ENCODE measurements at regions not wholly inside any gene's neighbourhood (a gene's known extent, or its start where the extent isn't known, plus 50 kb on each side); places are given as distances from the start of the nearest gene placed in this dataset.

- no peaks in the 10 kb centered on the region for H3K4me1 ChIP-seq
- H3K36me3 ChIP-seq: no peaks in the 10 kb centered on the region
- H3K27me3 ChIP-seq: no peaks in the 10 kb centered on the region
- H3K4me3 ChIP-seq: no peak overlapping the region
- WGBS, 4 donors: 80 to 95% (median 91%) methylated on average over 4 of the region's 4 CpGs
- no peaks in the 10 kb centered on the region for H3K9me3 ChIP-seq
- ATAC-seq (no peak), DNase-seq (no peak)
- TF ChIP-seq, protein P1, sequence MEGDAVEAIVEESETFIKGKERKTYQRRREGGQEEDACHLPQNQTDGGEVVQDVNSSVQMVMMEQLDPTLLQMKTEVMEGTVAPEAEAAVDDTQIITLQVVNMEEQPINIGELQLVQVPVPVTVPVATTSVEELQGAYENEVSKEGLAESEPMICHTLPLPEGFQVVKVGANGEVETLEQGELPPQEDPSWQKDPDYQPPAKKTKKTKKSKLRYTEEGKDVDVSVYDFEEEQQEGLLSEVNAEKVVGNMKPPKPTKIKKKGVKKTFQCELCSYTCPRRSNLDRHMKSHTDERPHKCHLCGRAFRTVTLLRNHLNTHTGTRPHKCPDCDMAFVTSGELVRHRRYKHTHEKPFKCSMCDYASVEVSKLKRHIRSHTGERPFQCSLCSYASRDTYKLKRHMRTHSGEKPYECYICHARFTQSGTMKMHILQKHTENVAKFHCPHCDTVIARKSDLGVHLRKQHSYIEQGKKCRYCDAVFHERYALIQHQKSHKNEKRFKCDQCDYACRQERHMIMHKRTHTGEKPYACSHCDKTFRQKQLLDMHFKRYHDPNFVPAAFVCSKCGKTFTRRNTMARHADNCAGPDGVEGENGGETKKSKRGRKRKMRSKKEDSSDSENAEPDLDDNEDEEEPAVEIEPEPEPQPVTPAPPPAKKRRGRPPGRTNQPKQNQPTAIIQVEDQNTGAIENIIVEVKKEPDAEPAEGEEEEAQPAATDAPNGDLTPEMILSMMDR (IDR thresholded peaks at IDR 0.05): no peak
- TF ChIP-seq POLR2A (IDR thresholded peaks at IDR 0.05): no peak
- no peak overlapping the region for H3K27ac ChIP-seq
- intact Hi-C loops (cut with DNase I): no loop called here
Measured at GRCh38 chr4:28351826-28352225, 1491.2 kb downstream of the STIM2 start.

DNA sequence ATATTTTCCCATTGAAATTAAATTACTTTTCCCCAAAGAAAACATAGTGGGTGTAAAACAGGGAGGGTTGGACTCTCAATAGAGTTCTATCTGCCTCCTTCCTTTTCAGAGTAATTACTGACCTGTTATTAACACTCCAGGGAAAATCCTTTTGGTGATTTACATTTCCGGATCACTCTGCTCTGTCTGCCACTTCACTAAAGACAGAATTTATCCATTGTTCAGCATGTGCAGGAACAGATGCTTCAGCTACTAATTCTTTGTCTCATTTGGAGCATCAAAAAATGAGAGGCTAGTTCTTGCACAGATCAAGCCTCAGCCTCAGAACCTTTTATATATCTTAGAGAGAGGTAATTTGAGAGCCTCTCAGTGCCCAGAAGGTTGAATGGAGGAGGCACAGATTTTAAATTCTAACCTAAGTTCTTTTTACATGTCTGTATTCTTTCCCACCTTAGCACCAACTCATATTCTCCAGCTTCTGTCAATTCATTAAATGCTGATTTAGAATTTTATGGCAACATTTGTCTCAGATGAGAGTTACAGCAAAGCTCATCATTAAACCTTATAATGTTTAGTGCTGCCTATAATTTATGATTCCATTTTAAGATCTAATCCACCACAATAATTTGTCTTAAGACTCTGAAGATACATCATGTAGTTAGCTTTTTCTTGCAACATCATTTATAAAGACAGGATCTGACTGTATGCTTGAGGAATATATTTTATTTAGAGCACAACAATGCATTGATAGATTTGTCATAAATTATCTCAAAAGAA lies 1494.4 kb downstream of the STIM2 start:
- H3K9me3 ChIP-seq: no peaks in the 10 kb centered on the region
- WGBS, 4 donors: 39 to 58% (median 49%) methylated on average over 1 of the region's 1 CpG
- no peak overlapping the region for H3K27ac ChIP-seq
- no peaks in the 10 kb centered on the region for H3K36me3 ChIP-seq
- no peaks in the 10 kb centered on the region for H3K27me3 ChIP-seq
- TF ChIP-seq, protein P1 (IDR thresholded peaks at IDR 0.05): no peak
- no peak for TF ChIP-seq POLR2A (IDR thresholded peaks at IDR 0.05)
- H3K4me3 ChIP-seq: no peak overlapping the region
- intact Hi-C loops (cut with DNase I): no loop called here
- ATAC-seq: no peak
- no peak for DNase-seq
- no peaks in the 10 kb centered on the region for H3K4me1 ChIP-seq

DNA sequence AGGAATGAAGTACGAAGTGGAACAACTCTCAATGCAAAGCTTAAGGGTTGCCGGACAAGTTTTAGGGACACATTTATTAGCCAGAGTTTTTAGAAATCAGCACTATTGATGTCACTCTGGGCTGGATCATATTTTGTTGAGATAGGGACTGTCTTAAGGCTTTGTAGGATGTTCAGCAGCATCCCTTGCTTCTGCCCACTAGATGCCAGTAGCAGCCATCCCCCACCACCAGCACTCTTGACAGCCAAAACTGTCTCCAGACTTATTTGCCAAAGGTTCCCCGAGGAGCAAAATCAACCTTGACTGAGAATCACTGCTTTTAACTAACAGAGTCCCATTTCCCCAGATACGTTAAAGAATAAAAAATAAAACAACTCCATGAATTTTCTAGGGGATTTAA lies 1497.3 kb downstream of the STIM2 start:
- no peak for TF ChIP-seq POLR2A (IDR thresholded peaks at IDR 0.05)
- TF ChIP-seq, protein P1 (IDR thresholded peaks at IDR 0.05): peak in 2 of 12 donors; percentile 30 to 37
- Histone ChIP-seq H3K27ac (no peak overlapping the region), H3K9me3 (no peaks in the 10 kb centered on the region), H3K4me1 (no peaks in the 10 kb centered on the region), H3K36me3 (no peaks in the 10 kb centered on the region), H3K4me3 (no peak overlapping the region), H3K27me3 (no peaks in the 10 kb centered on the region)
- ATAC-seq (no peak), DNase-seq (no peak)
- intact Hi-C loops (cut with DNase I): no loop called here
- WGBS, 4 donors: 63 to 69% (median 66%) methylated on average over 4 of the region's 4 CpGs

GRCh38 chr4:28358606-28359005 lies 1498.0 kb downstream of the STIM2 start:
- H3K27ac ChIP-seq: no peak overlapping the region
- no peak overlapping the region for H3K4me3 ChIP-seq
- ATAC-seq: no peak
- no peak for TF ChIP-seq POLR2A (IDR thresholded peaks at IDR 0.05)
- TF ChIP-seq, protein P1 (IDR thresholded peaks at IDR 0.05): no peak
- no peaks in the 10 kb centered on the region for H3K9me3 ChIP-seq
- H3K36me3 ChIP-seq: no peaks in the 10 kb centered on the region
- no peaks in the 10 kb centered on the region for H3K27me3 ChIP-seq
- DNase-seq: no peak
- WGBS, 4 donors: 40 to 54% (median 51%) methylated on average over 2 of the region's 2 CpGs
- no peaks in the 10 kb centered on the region for H3K4me1 ChIP-seq
- intact Hi-C loops (cut with DNase I): no loop called here

Data from heart left ventricle (tissue), 16 donors.